Tibial artery (tissue), 4 donors: ENCODE measurements at regions not wholly inside any gene's neighbourhood (a gene's known extent, or its start where the extent isn't known, plus 50 kb on each side); places are given as distances from the start of the nearest gene placed in this dataset.

ENCODE experiments used
- DNase-seq, 2 donors: peaks; one replicate each; pipeline ENCODE4 v3.0.0-alpha.2; 2019
- H3K27ac ChIP-seq, 2 donors: fragments of 200-600 bp; sonication (generic) in 1 of 2; 1 replicate in 1 of 2; 2 replicates in 1 of 2; pipeline ENCODE4 v1.5.1; 2018 to 2019; ENCODE audit warnings: mild to moderate bottlenecking in 1 of 2
- H3K27me3 ChIP-seq, 2 donors: fragments of 200-600 bp; sonication (generic) in 1 of 2; one replicate each; pipeline versions ENCODE4 v1.5.1 to v1.6.0; 2016 to 2019
- H3K36me3 ChIP-seq, 3 donors: fragments of 200-600 bp; sonication (generic) in 2 of 3; one replicate each; pipeline ENCODE4 v1.5.1; 2016 to 2019; ENCODE audit warnings: mild to moderate bottlenecking in 2 of 3
- H3K4me1 ChIP-seq, 4 donors: fragments of 200-600 bp; sonication (generic) in 2 of 4; 1 replicate in 3 of 4; 2 replicates in 1 of 4; pipeline ENCODE4 v1.5.1; 2016 to 2019
- H3K4me3 ChIP-seq, 2 donors: fragments of 200-600 bp; sonication (generic) in 1 of 2; 1 replicate in 1 of 2; 2 replicates in 1 of 2; pipeline ENCODE4 v1.5.1; 2018 to 2019; ENCODE audit warnings: mild to moderate bottlenecking in 2 of 2
- H3K9me3 ChIP-seq, 3 donors: fragments of 200-600 bp; sonication (generic) in 1 of 3; one replicate each; pipeline ENCODE4 v1.5.1; 2016 to 2019
- CTCF ChIP-seq, 2 experiments: fragments of 200-600 bp in 1 of 2; fragments of 450-650 bp in 1 of 2; IDR thresholded peaks; one replicate each; pipeline ENCODE4 v1.5.1; 2017 to 2019; ENCODE audit warnings: antibody characterized with exemption in 2 of 2, mild to moderate bottlenecking in 1 of 2, moderate library complexity in 1 of 2
- intact Hi-C: fragments of 100-400 bp; cut with DNase I; formaldehyde crosslinking; loops from one replicate; pipeline ENCODE4 v1.15.0; 2023; ENCODE audit warnings: low total_unique reads

DNA sequence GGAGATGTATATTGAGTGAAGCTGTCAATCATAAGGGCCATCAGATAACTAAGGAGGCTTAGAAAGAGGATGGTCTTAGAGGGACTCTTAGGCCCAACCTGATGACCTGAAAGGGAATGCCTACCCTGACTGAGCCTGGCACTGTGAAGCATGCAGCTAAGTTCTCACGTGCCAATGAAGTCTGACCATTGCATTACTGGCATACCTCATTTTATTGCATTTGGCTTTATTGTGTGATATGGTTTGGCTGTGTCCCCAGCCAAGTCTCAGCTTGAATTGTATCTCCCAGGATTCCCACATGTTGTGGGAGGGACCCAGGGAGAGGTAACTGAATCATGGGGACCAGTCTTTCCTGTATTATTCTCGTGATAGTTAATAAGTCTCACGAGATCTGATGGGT lies 421.6 kb upstream of the SGCD start:
- Histone ChIP-seq H3K4me1 (peaks cover 0 to 8% (median 0%) of the 10 kb centered on the region in 4 donors), H3K27me3 (no peaks in the 10 kb centered on the region), H3K27ac (no peak overlapping the region), H3K9me3 (no peaks in the 10 kb centered on the region), H3K4me3 (no peak overlapping the region), H3K36me3 (no peaks in the 10 kb centered on the region)
- intact Hi-C loops: no loop called here
- TF ChIP-seq CTCF (IDR thresholded peaks at IDR 0.05): no peak
- DNase-seq: no peak

- no peak for TF ChIP-seq CTCF (IDR thresholded peaks at IDR 0.05)
- Histone ChIP-seq H3K4me1 (peaks cover 0 to 8% (median 0%) of the 10 kb centered on the region in 4 donors), H3K27me3 (no peaks in the 10 kb centered on the region), H3K36me3 (no peaks in the 10 kb centered on the region), H3K27ac (no peak overlapping the region), H3K9me3 (no peaks in the 10 kb centered on the region), H3K4me3 (no peak overlapping the region)
- DNase-seq: no peak
- intact Hi-C loops: no loop called here
Observed at GRCh38 chr5:155906046-155906445, 420.9 kb upstream of the SGCD start.

GRCh38 chr5:155908543-155908942 lies 418.4 kb upstream of the SGCD start:
- H3K27ac ChIP-seq: no peak overlapping the region
- no peaks in the 10 kb centered on the region for H3K9me3 ChIP-seq
- no peak overlapping the region for H3K4me3 ChIP-seq
- no peaks in the 10 kb centered on the region for H3K36me3 ChIP-seq
- H3K27me3 ChIP-seq: no peaks in the 10 kb centered on the region
- no peak for TF ChIP-seq CTCF (IDR thresholded peaks at IDR 0.05)
- H3K4me1 ChIP-seq: peaks cover 0 to 8% (median 0%) of the 10 kb centered on the region in 4 donors
- intact Hi-C loops: no loop called here
- no peak for DNase-seq

DNA sequence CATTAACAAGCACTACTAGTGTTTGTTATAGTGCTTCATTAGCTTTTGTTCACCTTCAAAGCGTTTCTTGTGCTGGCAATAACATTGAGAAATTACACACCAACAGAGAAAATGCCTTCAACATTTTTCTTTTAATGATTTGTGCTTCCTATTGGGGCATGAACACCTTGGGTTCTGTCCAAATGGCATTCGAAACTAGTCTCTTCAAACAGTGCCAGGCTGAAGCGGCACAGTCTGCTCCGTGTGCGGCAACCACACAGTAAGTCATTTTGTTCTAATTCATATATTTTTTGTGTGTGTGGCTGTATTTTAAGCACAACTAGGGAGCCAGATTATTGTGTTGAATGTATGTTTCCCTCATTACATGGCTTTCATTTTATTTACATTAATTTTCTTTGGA lies 414.7 kb upstream of the SGCD start:
- Histone ChIP-seq H3K9me3 (no peaks in the 10 kb centered on the region), H3K27ac (no peak overlapping the region), H3K27me3 (no peaks in the 10 kb centered on the region), H3K4me1 (no peaks in the 10 kb centered on the region), H3K36me3 (no peaks in the 10 kb centered on the region), H3K4me3 (no peak overlapping the region)
- DNase-seq: no peak
- TF ChIP-seq CTCF (IDR thresholded peaks at IDR 0.05): no peak
- intact Hi-C loops: no loop called here

- Histone ChIP-seq H3K27ac (no peak overlapping the region), H3K36me3 (no peaks in the 10 kb centered on the region), H3K4me1 (peaks cover 0 to 8% (median 0%) of the 10 kb centered on the region in 4 donors), H3K9me3 (no peaks in the 10 kb centered on the region), H3K4me3 (no peak overlapping the region), H3K27me3 (no peaks in the 10 kb centered on the region)
- TF ChIP-seq CTCF (IDR thresholded peaks at IDR 0.05): no peak
- DNase-seq: no peak
- intact Hi-C loops: no loop called here
Observed at GRCh38 chr5:155914766-155915165, 412.2 kb upstream of the SGCD start.

DNA sequence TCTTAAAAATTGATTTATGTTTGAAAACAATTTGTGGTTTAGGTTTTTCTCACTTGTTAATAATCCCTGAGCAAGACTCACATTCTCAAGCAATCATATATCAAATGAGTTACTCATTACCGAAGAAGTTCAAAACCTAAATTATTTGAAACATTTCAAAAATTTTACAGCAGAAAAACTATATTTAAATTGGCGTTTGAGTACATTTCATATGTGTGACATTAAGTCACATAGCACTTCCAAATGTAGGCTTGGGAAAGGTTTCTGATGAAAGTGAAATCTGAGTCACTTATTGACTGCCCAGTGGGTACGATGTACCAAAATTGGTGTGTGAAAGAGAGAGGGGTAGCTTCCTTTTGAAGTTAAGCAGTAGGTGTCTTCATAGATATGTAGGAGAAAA lies 411.4 kb upstream of the SGCD start:
- H3K27ac ChIP-seq: no peak overlapping the region
- H3K27me3 ChIP-seq: no peaks in the 10 kb centered on the region
- H3K9me3 ChIP-seq: no peaks in the 10 kb centered on the region
- H3K4me3 ChIP-seq: no peak overlapping the region
- DNase-seq: no peak
- intact Hi-C loops: no loop called here
- no peaks in the 10 kb centered on the region for H3K36me3 ChIP-seq
- H3K4me1 ChIP-seq: peaks cover 0 to 8% (median 0%) of the 10 kb centered on the region in 4 donors
- TF ChIP-seq CTCF (IDR thresholded peaks at IDR 0.05): no peak
